Effector memory CD4-positive, alpha-beta T cell (primary cell): ENCODE measurements at regions not wholly inside any gene's neighbourhood (a gene's known extent, or its start where the extent isn't known, plus 50 kb on each side); places are given as distances from the start of the nearest gene placed in this dataset.

ENCODE experiments used
- DNase-seq, 3 donors: peaks; one replicate each; pipeline ENCODE4 v3.0.0-alpha.2; 2020
- H3K27ac ChIP-seq: 2 replicates; pipeline ENCODE4 v1.7.0; 2013; ENCODE audit warnings: mild to moderate bottlenecking, low read length, moderate library complexity; ENCODE audit not compliant: insufficient read depth, poor library complexity, severe bottlenecking
- H3K27me3 ChIP-seq: replicated peaks from 2 replicates; pipeline ENCODE4 v1.7.0; 2013; ENCODE audit warnings: mild to moderate bottlenecking, low read length; ENCODE audit not compliant: insufficient read depth, control insufficient read depth, poor library complexity, severe bottlenecking
- H3K36me3 ChIP-seq: 2 replicates; pipeline ENCODE4 v1.7.0; 2013; ENCODE audit warnings: mild to moderate bottlenecking, low read length, moderate library complexity; ENCODE audit not compliant: control insufficient read depth, insufficient read depth
- H3K4me1 ChIP-seq: 2 replicates; pipeline ENCODE4 v1.7.0; 2013; ENCODE audit warnings: low read length, mild to moderate bottlenecking; ENCODE audit not compliant: control insufficient read depth, insufficient read depth, poor library complexity, severe bottlenecking
- H3K4me3 ChIP-seq: 2 replicates; pipeline ENCODE4 v1.7.0; 2013; ENCODE audit warnings: low read length, low read depth, mild to moderate bottlenecking; ENCODE audit not compliant: insufficient read depth, poor library complexity, severe bottlenecking
- H3K9me3 ChIP-seq: 2 replicates; pipeline ENCODE4 v1.7.0; 2013; ENCODE audit warnings: mild to moderate bottlenecking, low read length, moderate library complexity; ENCODE audit not compliant: control insufficient read depth

DNA sequence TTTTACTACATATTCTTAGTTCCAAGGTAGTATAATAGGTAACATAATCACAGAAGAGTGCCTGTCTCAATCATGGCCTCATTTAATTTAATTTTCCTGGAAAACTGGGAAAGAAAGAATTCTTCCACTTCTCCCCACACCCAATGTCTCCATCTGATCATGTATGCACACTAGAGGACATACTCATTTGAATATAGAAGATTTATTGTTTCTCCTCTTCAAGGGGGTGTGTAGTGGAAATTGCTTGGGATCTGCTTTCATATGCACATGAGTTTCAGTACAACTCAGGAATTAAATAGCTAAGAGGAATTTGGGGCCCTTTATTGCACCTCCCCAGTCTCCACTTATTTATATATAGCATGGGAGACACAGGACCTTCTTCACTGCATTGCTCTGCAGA, 285.1 kb downstream of the SH3GL2 start:
- Histone ChIP-seq H3K4me1 (no peaks in the 10 kb centered on the region), H3K9me3 (no peaks in the 10 kb centered on the region), H3K36me3 (no peaks in the 10 kb centered on the region), H3K27ac (no peak overlapping the region), H3K27me3 (no peaks in the 10 kb centered on the region), H3K4me3 (no peak overlapping the region)
- DNase-seq, result no peak

- Histone ChIP-seq H3K4me3 (no peak overlapping the region), H3K27me3 (no peaks in the 10 kb centered on the region), H3K9me3 (no peaks in the 10 kb centered on the region), H3K36me3 (no peaks in the 10 kb centered on the region), H3K27ac (no peak overlapping the region), H3K4me1 (no peaks in the 10 kb centered on the region)
- no peak for DNase-seq
These were observed 286.1 kb downstream of the SH3GL2 start for GRCh38 chr9:17864951-17865350.

GRCh38 chr9:17865881-17866280, 287.0 kb downstream of the SH3GL2 start:
- H3K36me3 ChIP-seq, result no peaks in the 10 kb centered on the region
- no peak overlapping the region for H3K27ac ChIP-seq
- no peak for DNase-seq
- H3K27me3 ChIP-seq, result no peaks in the 10 kb centered on the region
- no peaks in the 10 kb centered on the region for H3K9me3 ChIP-seq
- no peaks in the 10 kb centered on the region for H3K4me1 ChIP-seq
- no peak overlapping the region for H3K4me3 ChIP-seq

- H3K4me1 ChIP-seq, result no peaks in the 10 kb centered on the region
- H3K27me3 ChIP-seq, result no peaks in the 10 kb centered on the region
- no peak for DNase-seq
- no peak overlapping the region for H3K4me3 ChIP-seq
- peaks cover 3% of the 10 kb centered on the region for H3K9me3 ChIP-seq
- no peaks in the 10 kb centered on the region for H3K36me3 ChIP-seq
- H3K27ac ChIP-seq, result no peak overlapping the region
These were observed 291.9 kb downstream of the SH3GL2 start for GRCh38 chr9:17870722-17871121.

- Histone ChIP-seq H3K9me3 (peaks cover 3% of the 10 kb centered on the region), H3K4me3 (no peak overlapping the region), H3K27me3 (no peaks in the 10 kb centered on the region), H3K36me3 (no peaks in the 10 kb centered on the region), H3K27ac (no peak overlapping the region), H3K4me1 (no peaks in the 10 kb centered on the region)
- DNase-seq, result no peak
These were observed 292.5 kb downstream of the SH3GL2 start for GRCh38 chr9:17871213-17871890.

DNA sequence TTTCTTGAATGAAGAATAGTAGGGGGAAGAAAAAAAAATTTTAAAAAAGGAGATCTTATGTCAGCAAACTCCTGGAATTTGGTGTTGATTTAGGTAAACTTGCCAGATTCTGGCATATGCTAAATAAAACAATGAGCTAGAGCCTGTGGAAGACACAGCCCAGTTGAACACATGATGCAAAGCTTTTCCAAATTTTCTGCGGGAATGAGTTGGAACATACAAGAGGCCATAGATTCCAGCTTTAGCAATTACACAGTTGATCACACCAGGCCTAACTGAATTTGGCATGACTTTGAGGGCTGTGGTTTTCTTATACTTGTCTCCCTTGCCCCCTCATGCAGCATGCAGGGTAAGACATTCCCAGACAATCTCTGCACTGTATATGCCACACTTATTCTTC, 297.0 kb downstream of the SH3GL2 start:
- Histone ChIP-seq H3K4me3 (no peak overlapping the region), H3K27ac (no peak overlapping the region), H3K9me3 (peaks cover 3% of the 10 kb centered on the region), H3K36me3 (no peaks in the 10 kb centered on the region), H3K4me1 (no peaks in the 10 kb centered on the region), H3K27me3 (no peaks in the 10 kb centered on the region)
- no peak for DNase-seq

DNA sequence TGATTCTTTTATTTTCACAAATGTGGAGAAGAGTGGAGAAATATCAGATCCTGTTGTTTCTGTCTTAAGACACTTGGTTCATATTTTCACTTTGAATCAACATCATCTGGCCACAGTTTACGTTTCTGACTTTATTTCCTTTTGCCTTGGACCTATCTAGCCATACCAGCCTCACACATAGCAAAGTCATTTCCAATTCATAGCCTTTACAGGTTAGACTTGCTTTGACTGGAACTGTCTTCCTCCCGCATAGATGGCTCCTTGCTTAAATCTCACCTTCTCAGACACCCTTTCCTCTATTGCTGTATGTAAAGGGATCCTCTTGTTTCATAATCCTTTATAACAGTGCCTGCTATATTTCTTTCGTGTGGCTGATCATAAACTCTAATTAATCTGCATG, 297.8 kb downstream of the SH3GL2 start:
- peaks cover 3% of the 10 kb centered on the region for H3K9me3 ChIP-seq
- H3K4me3 ChIP-seq, result no peak overlapping the region
- H3K4me1 ChIP-seq, result no peaks in the 10 kb centered on the region
- H3K36me3 ChIP-seq, result no peaks in the 10 kb centered on the region
- no peak overlapping the region for H3K27ac ChIP-seq
- DNase-seq, result no peak
- no peaks in the 10 kb centered on the region for H3K27me3 ChIP-seq

GRCh38 chr9:17878810-17879370, 300.0 kb downstream of the SH3GL2 start:
- Histone ChIP-seq H3K27ac (no peak overlapping the region), H3K9me3 (peaks cover 3% of the 10 kb centered on the region), H3K4me1 (no peaks in the 10 kb centered on the region), H3K27me3 (no peaks in the 10 kb centered on the region), H3K36me3 (no peaks in the 10 kb centered on the region), H3K4me3 (no peak overlapping the region)
- no peak for DNase-seq

- H3K36me3 ChIP-seq, result no peaks in the 10 kb centered on the region
- H3K27ac ChIP-seq, result no peak overlapping the region
- H3K4me1 ChIP-seq, result no peaks in the 10 kb centered on the region
- no peaks in the 10 kb centered on the region for H3K27me3 ChIP-seq
- H3K4me3 ChIP-seq, result no peak overlapping the region
- H3K9me3 ChIP-seq, result no peaks in the 10 kb centered on the region
- DNase-seq, result no peak
These were observed 302.5 kb downstream of the SH3GL2 start for GRCh38 chr9:17881371-17881770.

- Histone ChIP-seq H3K36me3 (no peaks in the 10 kb centered on the region), H3K9me3 (no peaks in the 10 kb centered on the region), H3K4me3 (no peak overlapping the region), H3K27me3 (no peaks in the 10 kb centered on the region), H3K27ac (no peak overlapping the region), H3K4me1 (no peaks in the 10 kb centered on the region)
- no peak for DNase-seq
These were observed 304.1 kb downstream of the SH3GL2 start for GRCh38 chr9:17882688-17883594.
